ENCODE measurements at regions not wholly inside any gene's neighbourhood (a gene's known extent, or its start where the extent isn't known, plus 50 kb on each side); places are given as distances from the start of the nearest gene placed in this dataset. TPM values are rescaled to one million over a fixed set of nuclear protein-coding genes. Genes with fewer than 3 reads are reported as not detected.
"Not testable (repeated sequence)": the region's sequence is repeated elsewhere in the genome, so short reads cannot be mapped to it uniquely, and the experiment has no call there.

DNA sequence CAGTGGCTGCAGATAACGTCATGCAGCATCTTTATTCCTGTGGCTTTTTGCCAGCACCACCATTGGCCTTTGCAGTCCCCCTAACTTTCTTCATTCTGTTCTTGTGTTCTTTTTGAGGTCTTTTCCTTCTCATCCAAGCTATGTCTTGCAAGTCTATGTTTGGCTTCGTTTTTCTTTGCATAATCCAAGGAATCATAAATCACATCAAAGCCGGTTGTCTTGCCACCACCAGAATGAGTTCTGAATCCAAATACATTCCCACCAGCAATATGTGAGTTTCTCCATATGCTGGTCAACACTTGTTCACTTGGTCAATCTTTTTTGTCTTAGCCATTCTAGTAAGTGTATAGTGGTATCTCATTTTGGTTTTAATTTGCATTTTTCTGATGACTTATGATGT is 70.6 kb upstream of the AK4 start:
- no peaks in the 10 kb centered on the region for H3K4me1 ChIP-seq (ENCODE audit: control insufficient read depth, insufficient read depth, low read length)
- no peaks in the 10 kb centered on the region for H3K27me3 ChIP-seq (ENCODE audit: control insufficient read depth, insufficient read depth, low read length)
- H3K4me2 ChIP-seq (ENCODE audit: low read length), result no peak overlapping the region
- H3K36me3 ChIP-seq (ENCODE audit: insufficient read depth, low read length), result no peaks in the 10 kb centered on the region
- no peak overlapping the region for H3K4me3 ChIP-seq (ENCODE audit: low read length)
- no peaks in the 10 kb centered on the region for H3K9me3 ChIP-seq (replicated peaks; ENCODE audit: low read length)
- no peak overlapping the region for H3K9ac ChIP-seq (ENCODE audit: low read depth, low read length)

GRCh38 chr1:65079941-65080340 is 68.1 kb upstream of the AK4 start:
- H3K4me3 ChIP-seq (ENCODE audit: low read length), result no peak overlapping the region
- no peaks in the 10 kb centered on the region for H3K9me3 ChIP-seq (replicated peaks; ENCODE audit: low read length)
- no peaks in the 10 kb centered on the region for H3K27me3 ChIP-seq (ENCODE audit: control insufficient read depth, insufficient read depth, low read length)
- no peaks in the 10 kb centered on the region for H3K36me3 ChIP-seq (ENCODE audit: insufficient read depth, low read length)
- H3K9ac ChIP-seq (ENCODE audit: low read depth, low read length), result no peak overlapping the region
- no peaks in the 10 kb centered on the region for H3K4me1 ChIP-seq (ENCODE audit: control insufficient read depth, insufficient read depth, low read length)
- no peak overlapping the region for H3K4me2 ChIP-seq (ENCODE audit: low read length)

DNA sequence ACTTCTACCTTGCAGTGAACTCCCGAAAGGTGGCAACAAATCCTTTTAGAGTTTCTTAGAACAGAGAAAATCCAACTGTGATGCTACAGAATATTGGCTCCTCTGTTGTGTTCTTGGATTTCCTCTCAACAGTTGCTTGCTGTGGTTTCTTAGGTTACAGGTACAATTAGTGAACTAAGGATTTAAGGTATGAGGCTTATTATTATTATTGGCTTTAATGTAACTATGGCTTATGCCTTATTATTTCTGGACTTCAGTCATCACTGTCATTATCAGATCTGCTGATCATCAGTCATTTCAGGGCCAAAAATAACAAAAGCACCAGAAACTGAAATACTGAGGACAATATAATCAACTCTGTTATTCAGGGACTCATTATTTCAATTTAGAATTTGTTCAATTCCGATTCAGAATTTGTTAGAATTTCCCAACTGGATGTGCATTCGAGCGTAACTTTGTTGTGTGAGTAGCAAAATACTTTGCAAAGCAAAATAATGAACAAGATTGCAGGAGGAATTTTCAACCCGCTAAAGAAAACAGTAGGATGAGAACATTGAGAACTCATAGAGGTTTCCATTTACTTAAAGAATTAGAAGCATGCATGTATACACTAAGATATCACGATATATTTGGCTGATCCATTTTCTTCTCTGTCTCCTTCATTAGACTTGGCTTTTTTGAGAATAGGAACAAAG is 65.5 kb upstream of the AK4 start:
- no peak overlapping the region for H3K4me2 ChIP-seq (ENCODE audit: low read length)
- H3K4me3 ChIP-seq (ENCODE audit: low read length), result no peak overlapping the region
- H3K36me3 ChIP-seq (ENCODE audit: insufficient read depth, low read length), result no peaks in the 10 kb centered on the region
- no peaks in the 10 kb centered on the region for H3K9me3 ChIP-seq (replicated peaks; ENCODE audit: low read length)
- H3K27me3 ChIP-seq (ENCODE audit: control insufficient read depth, insufficient read depth, low read length), result no peaks in the 10 kb centered on the region
- H3K4me1 ChIP-seq (ENCODE audit: control insufficient read depth, insufficient read depth, low read length), result no peaks in the 10 kb centered on the region
- H3K9ac ChIP-seq (ENCODE audit: low read depth, low read length), result no peak overlapping the region

DNA sequence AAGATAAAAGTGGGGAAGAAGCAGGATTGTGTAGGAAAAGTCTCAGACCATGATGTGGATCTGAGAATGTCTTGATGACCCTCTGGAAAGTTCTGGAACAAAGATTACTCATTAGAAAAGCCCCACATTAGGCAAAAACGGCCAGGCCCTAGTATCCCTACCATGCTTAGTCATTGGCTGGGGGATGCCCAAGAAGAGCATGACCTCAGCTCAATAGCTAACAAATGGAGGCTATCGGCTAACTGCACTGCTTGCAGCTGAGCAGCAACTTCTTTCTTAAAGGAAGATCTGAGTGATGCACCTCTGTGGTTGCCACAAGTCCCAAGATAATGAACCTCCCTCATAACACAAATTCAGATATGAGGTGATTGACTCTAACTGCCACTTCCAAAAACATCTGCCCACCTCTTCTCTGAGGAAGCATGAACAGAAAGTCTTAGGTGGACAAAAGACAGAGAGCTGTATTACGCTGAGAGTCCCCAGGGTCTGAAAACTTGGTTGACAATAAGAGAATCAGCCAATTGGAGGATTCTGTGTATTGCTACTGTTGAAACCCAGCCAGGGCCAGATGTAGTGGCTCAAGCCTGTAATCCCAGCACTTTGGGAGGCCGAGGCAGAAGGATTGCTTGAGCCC is 64.6 kb upstream of the AK4 start:
- Histone ChIP-seq H3K9ac (ENCODE audit: low read depth, low read length) (no peak overlapping the region), H3K27me3 (ENCODE audit: control insufficient read depth, insufficient read depth, low read length) (no peaks in the 10 kb centered on the region), H3K4me1 (ENCODE audit: control insufficient read depth, insufficient read depth, low read length) (no peaks in the 10 kb centered on the region), H3K4me2 (ENCODE audit: low read length) (no peak overlapping the region), H3K9me3 (replicated peaks; ENCODE audit: low read length) (no peaks in the 10 kb centered on the region), H3K4me3 (ENCODE audit: low read length) (no peak overlapping the region), H3K36me3 (ENCODE audit: insufficient read depth, low read length) (no peaks in the 10 kb centered on the region)

DNA sequence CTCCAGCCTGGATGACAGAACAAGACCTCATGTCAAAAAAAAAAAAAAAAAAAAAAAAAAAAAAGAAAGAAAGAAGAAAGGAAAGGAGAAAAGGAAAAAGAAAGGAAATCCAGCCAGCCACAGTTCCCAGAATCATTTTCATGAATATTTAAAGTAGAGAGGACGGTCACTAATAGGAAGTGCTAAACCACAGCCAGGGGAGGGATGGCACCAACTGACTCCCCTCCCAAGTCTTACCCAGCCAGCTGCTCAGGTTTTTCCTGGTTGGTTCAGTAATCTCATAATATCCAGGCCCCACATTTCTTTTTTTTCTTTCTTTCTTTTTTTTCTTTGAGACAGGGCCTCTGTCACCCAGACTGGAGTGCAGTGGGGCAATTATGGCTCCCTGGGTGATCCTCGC is 63.9 kb upstream of the AK4 start:
- Histone ChIP-seq H3K36me3 (ENCODE audit: insufficient read depth, low read length) (no peaks in the 10 kb centered on the region), H3K4me3 (ENCODE audit: low read length) (no peak overlapping the region), H3K4me2 (ENCODE audit: low read length) (no peak overlapping the region), H3K27me3 (ENCODE audit: control insufficient read depth, insufficient read depth, low read length) (peaks cover 4% of the 10 kb centered on the region), H3K4me1 (ENCODE audit: control insufficient read depth, insufficient read depth, low read length) (no peaks in the 10 kb centered on the region), H3K9ac (ENCODE audit: low read depth, low read length) (no peak overlapping the region), H3K9me3 (replicated peaks; ENCODE audit: low read length) (no peaks in the 10 kb centered on the region)

DNA sequence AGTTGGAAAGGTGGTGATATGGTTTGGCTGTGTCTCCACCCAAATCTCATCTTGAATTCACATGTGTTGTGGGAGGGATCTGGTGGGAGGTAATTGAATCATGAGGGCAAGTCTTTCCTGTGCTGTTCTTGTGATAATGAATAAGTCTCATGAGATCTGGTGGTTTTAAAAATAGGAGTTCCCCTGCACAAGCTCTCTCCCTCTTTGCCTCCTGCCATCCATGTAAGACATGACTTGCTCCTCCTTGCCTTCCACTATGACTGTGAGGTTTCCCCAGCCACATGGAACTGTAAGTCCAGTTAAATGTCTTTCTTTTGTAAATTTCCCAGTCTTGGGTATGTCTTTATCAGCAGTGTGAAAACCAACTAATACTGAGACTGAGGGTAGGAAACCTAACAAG is 60.5 kb upstream of the AK4 start:
- not testable (repeated sequence) for H3K4me1 ChIP-seq (ENCODE audit: control insufficient read depth, insufficient read depth, low read length); H3K9me3 ChIP-seq (replicated peaks; ENCODE audit: low read length); H3K4me2 ChIP-seq (ENCODE audit: low read length); H3K9ac ChIP-seq (ENCODE audit: low read depth, low read length); H3K4me3 ChIP-seq (ENCODE audit: low read length); H3K36me3 ChIP-seq (ENCODE audit: insufficient read depth, low read length)
- peaks cover 15% of the 10 kb centered on the region for H3K27me3 ChIP-seq (ENCODE audit: control insufficient read depth, insufficient read depth, low read length)

GRCh38 chr1:65090406-65090805 is 57.6 kb upstream of the AK4 start:
- Histone ChIP-seq H3K4me2 (ENCODE audit: low read length) (no peak overlapping the region), H3K9ac (ENCODE audit: low read depth, low read length) (no peak overlapping the region), H3K4me3 (ENCODE audit: low read length) (no peak overlapping the region), H3K36me3 (ENCODE audit: insufficient read depth, low read length) (no peaks in the 10 kb centered on the region), H3K4me1 (ENCODE audit: control insufficient read depth, insufficient read depth, low read length) (no peaks in the 10 kb centered on the region), H3K9me3 (replicated peaks; ENCODE audit: low read length) (no peaks in the 10 kb centered on the region), H3K27me3 (ENCODE audit: control insufficient read depth, insufficient read depth, low read length) (peaks cover 17% of the 10 kb centered on the region)

- H3K4me1 ChIP-seq (ENCODE audit: control insufficient read depth, insufficient read depth, low read length), result no peaks in the 10 kb centered on the region
These were observed 55.3 kb upstream of the AK4 start for GRCh38 chr1:65092691-65093090.

DNA sequence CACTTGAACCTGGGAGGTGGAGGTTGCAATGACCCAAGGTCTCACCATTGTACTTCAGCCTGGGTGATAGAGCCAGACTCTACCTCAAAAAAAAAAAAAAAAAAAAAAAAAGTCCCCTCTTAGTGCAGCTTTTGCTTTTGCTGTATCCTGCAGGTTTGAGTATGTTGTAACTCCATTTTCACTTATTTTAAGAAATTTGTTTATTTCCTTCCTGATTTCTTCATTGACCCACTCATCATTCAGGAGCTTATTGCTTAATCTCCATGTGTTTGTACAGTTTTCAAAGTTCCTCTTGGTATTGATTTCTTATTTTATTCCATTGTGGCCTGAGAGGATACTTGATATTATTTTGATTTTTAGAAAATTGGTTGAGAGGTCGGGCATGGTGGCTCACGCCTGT is 50.9 kb upstream of the AK4 start:
- no peak overlapping the region for H3K4me2 ChIP-seq (ENCODE audit: low read length)
- peaks cover 5% of the 10 kb centered on the region for H3K27me3 ChIP-seq (ENCODE audit: control insufficient read depth, insufficient read depth, low read length)
- no peak overlapping the region for H3K4me3 ChIP-seq (ENCODE audit: low read length)
- H3K9ac ChIP-seq (ENCODE audit: low read depth, low read length), result no peak overlapping the region
- no peaks in the 10 kb centered on the region for H3K4me1 ChIP-seq (ENCODE audit: control insufficient read depth, insufficient read depth, low read length)
- no peaks in the 10 kb centered on the region for H3K9me3 ChIP-seq (replicated peaks; ENCODE audit: low read length)
- no peaks in the 10 kb centered on the region for H3K36me3 ChIP-seq (ENCODE audit: insufficient read depth, low read length)

More at GRCh38 chr1:65092691-65093090, 55.3 kb upstream of the AK4 start:
- Histone ChIP-seq H3K4me2 (ENCODE audit: low read length) (no peak overlapping the region), H3K27me3 (ENCODE audit: control insufficient read depth, insufficient read depth, low read length) (peaks cover 17% of the 10 kb centered on the region), H3K4me3 (ENCODE audit: low read length) (no peak overlapping the region), H3K36me3 (ENCODE audit: insufficient read depth, low read length) (no peaks in the 10 kb centered on the region), H3K9ac (ENCODE audit: low read depth, low read length) (no peak overlapping the region), H3K9me3 (replicated peaks; ENCODE audit: low read length) (no peaks in the 10 kb centered on the region)

Small RNAs in the stretch of these regions (small RNA-seq; reads per million reads assigned to genes)
- gene MIR101-1 (1.7 reads per million, percentile 60 among the genes with 10 or more reads in this experiment), gene MIR3671 (not detected), gene MRPS21P1 (not detected), gene RNU6-1176P (0.21 reads per million)
